ENCODE measurements at regions not wholly inside any gene's neighbourhood (a gene's known extent, or its start where the extent isn't known, plus 50 kb on each side); places are given as distances from the start of the nearest gene placed in this dataset.

GRCh38 chr3:191813245-191813644 lies 352.3 kb downstream of the PYDC2 start:
- Histone ChIP-seq H3K36me3 (ENCODE audit: low read depth) (no peaks in the 10 kb centered on the region), H3K4me3 (no peak overlapping the region), H3K79me2 (ENCODE audit: insufficient read depth) (no peaks in the 10 kb centered on the region), H3K9me2 (ENCODE audit: insufficient read depth) (no peaks in the 10 kb centered on the region), H3K9me3 (ENCODE audit: low read depth) (peaks cover 3% of the 10 kb centered on the region), H3K27ac (no peak overlapping the region), H3F3A (ENCODE audit: insufficient read depth) (no peaks in the 10 kb centered on the region), H3K4me1 (ENCODE audit: insufficient read depth) (no peaks in the 10 kb centered on the region), H3K9ac (no peak overlapping the region), H3K4me2 (ENCODE audit: unreplicated experiment) (no peak overlapping the region), H3K27me3 (replicated peaks; ENCODE audit: insufficient read depth) (no peaks in the 10 kb centered on the region), H4K20me1 (ENCODE audit: insufficient read depth) (no peaks in the 10 kb centered on the region), H2AFZ (no peak overlapping the region)
- TF ChIP-seq EZH2phosphoT487 (IDR thresholded peaks at IDR 0.05; ENCODE audit: insufficient read depth, low read depth) (no peak), EZH2 (IDR thresholded peaks at IDR 0.05; ENCODE audit: insufficient read depth, poor library complexity, severe bottlenecking) (no peak)
- DNase-seq = no peak
- in situ Hi-C loops (cut with MboI) = no loop called here

- Histone ChIP-seq H3K4me1 (ENCODE audit: insufficient read depth) (no peaks in the 10 kb centered on the region), H3F3A (ENCODE audit: insufficient read depth) (no peaks in the 10 kb centered on the region), H3K4me3 (no peak overlapping the region), H3K27ac (no peak overlapping the region), H2AFZ (no peak overlapping the region), H3K9me2 (ENCODE audit: insufficient read depth) (no peaks in the 10 kb centered on the region), H3K36me3 (ENCODE audit: low read depth) (no peaks in the 10 kb centered on the region), H3K9me3 (ENCODE audit: low read depth) (no peaks in the 10 kb centered on the region), H3K79me2 (ENCODE audit: insufficient read depth) (no peaks in the 10 kb centered on the region), H4K20me1 (ENCODE audit: insufficient read depth) (no peaks in the 10 kb centered on the region), H3K27me3 (replicated peaks; ENCODE audit: insufficient read depth) (no peaks in the 10 kb centered on the region), H3K4me2 (ENCODE audit: unreplicated experiment) (no peak overlapping the region), H3K9ac (no peak overlapping the region)
- in situ Hi-C loops (cut with MboI) = no loop called here
- TF ChIP-seq EZH2 (IDR thresholded peaks at IDR 0.05; ENCODE audit: insufficient read depth, poor library complexity, severe bottlenecking) = no peak
- no peak for TF ChIP-seq EZH2phosphoT487 (IDR thresholded peaks at IDR 0.05; ENCODE audit: insufficient read depth, low read depth)
- DNase-seq = no peak
Measured at GRCh38 chr3:191848818-191849217, 387.9 kb downstream of the PYDC2 start.

GRCh38 chr3:191859531-191859930 lies 398.6 kb downstream of the PYDC2 start:
- no peak overlapping the region for H3K4me2 ChIP-seq (ENCODE audit: unreplicated experiment)
- no peaks in the 10 kb centered on the region for H3K9me2 ChIP-seq (ENCODE audit: insufficient read depth)
- H3K4me1 ChIP-seq (ENCODE audit: insufficient read depth) = no peaks in the 10 kb centered on the region
- H3K4me3 ChIP-seq = no peak overlapping the region
- WGBS, 2 experiments (ENCODE audit: low coverage in 1 of 2, low lambda C conversion rate in 2 of 2, missing lambda C conversion rate in 2 of 2) = 29 to 33% methylated on average over 3 of the region's 3 CpGs
- TF ChIP-seq EZH2 (IDR thresholded peaks at IDR 0.05; ENCODE audit: insufficient read depth, poor library complexity, severe bottlenecking) (no peak), EZH2phosphoT487 (IDR thresholded peaks at IDR 0.05; ENCODE audit: insufficient read depth, low read depth) (no peak)
- H4K20me1 ChIP-seq (ENCODE audit: insufficient read depth) = no peaks in the 10 kb centered on the region
- DNase-seq = no peak
- no peaks in the 10 kb centered on the region for H3K9me3 ChIP-seq (ENCODE audit: low read depth)
- in situ Hi-C loops (cut with MboI) = no loop called here
- H3K36me3 ChIP-seq (ENCODE audit: low read depth) = no peaks in the 10 kb centered on the region
- no peak overlapping the region for H2AFZ ChIP-seq
- H3K9ac ChIP-seq = no peak overlapping the region
- H3K27ac ChIP-seq = no peak overlapping the region
- no peaks in the 10 kb centered on the region for H3K79me2 ChIP-seq (ENCODE audit: insufficient read depth)
- no peaks in the 10 kb centered on the region for H3F3A ChIP-seq (ENCODE audit: insufficient read depth)
- no peaks in the 10 kb centered on the region for H3K27me3 ChIP-seq (replicated peaks; ENCODE audit: insufficient read depth)

GRCh38 chr3:191869738-191870415 lies 408.9 kb downstream of the PYDC2 start:
- H3K4me1 ChIP-seq (ENCODE audit: insufficient read depth) = no peaks in the 10 kb centered on the region
- no peak overlapping the region for H3K4me2 ChIP-seq (ENCODE audit: unreplicated experiment)
- no peaks in the 10 kb centered on the region for H3K36me3 ChIP-seq (ENCODE audit: low read depth)
- in situ Hi-C loops (cut with MboI) = no loop called here
- H2AFZ ChIP-seq = no peak overlapping the region
- H3K27ac ChIP-seq = no peak overlapping the region
- no peaks in the 10 kb centered on the region for H3K27me3 ChIP-seq (replicated peaks; ENCODE audit: insufficient read depth)
- WGBS, 2 experiments (ENCODE audit: low coverage in 1 of 2, low lambda C conversion rate in 2 of 2, missing lambda C conversion rate in 2 of 2) = 23 to 28% methylated on average over 5 of the region's 5 CpGs
- DNase-seq = no peak
- no peak overlapping the region for H3K4me3 ChIP-seq
- no peaks in the 10 kb centered on the region for H3K79me2 ChIP-seq (ENCODE audit: insufficient read depth)
- no peak overlapping the region for H3K9ac ChIP-seq
- H4K20me1 ChIP-seq (ENCODE audit: insufficient read depth) = no peaks in the 10 kb centered on the region
- no peaks in the 10 kb centered on the region for H3K9me3 ChIP-seq (ENCODE audit: low read depth)
- H3F3A ChIP-seq (ENCODE audit: insufficient read depth) = no peaks in the 10 kb centered on the region
- TF ChIP-seq EZH2phosphoT487 (IDR thresholded peaks at IDR 0.05; ENCODE audit: insufficient read depth, low read depth) = no peak
- H3K9me2 ChIP-seq (ENCODE audit: insufficient read depth) = no peaks in the 10 kb centered on the region

GRCh38 chr3:191873736-191874135 lies 412.8 kb downstream of the PYDC2 start:
- no peak for DNase-seq
- 19 to 26% methylated on average over 2 of the region's 2 CpGs for WGBS, 2 experiments (ENCODE audit: low coverage in 1 of 2, low lambda C conversion rate in 2 of 2, missing lambda C conversion rate in 2 of 2)
- no peaks in the 10 kb centered on the region for H3K27me3 ChIP-seq (replicated peaks; ENCODE audit: insufficient read depth)
- in situ Hi-C loops (cut with MboI) = no loop called here
- H3K36me3 ChIP-seq (ENCODE audit: low read depth) = no peaks in the 10 kb centered on the region
- no peak overlapping the region for H3K4me2 ChIP-seq (ENCODE audit: unreplicated experiment)
- H3K9me2 ChIP-seq (ENCODE audit: insufficient read depth) = no peaks in the 10 kb centered on the region
- H4K20me1 ChIP-seq (ENCODE audit: insufficient read depth) = no peaks in the 10 kb centered on the region
- no peak overlapping the region for H2AFZ ChIP-seq
- H3K4me1 ChIP-seq (ENCODE audit: insufficient read depth) = no peaks in the 10 kb centered on the region
- H3K27ac ChIP-seq = no peak overlapping the region
- H3K4me3 ChIP-seq = no peak overlapping the region
- no peak overlapping the region for H3K9ac ChIP-seq
- TF ChIP-seq EZH2 (IDR thresholded peaks at IDR 0.05; ENCODE audit: insufficient read depth, poor library complexity, severe bottlenecking) (no peak), EZH2phosphoT487 (IDR thresholded peaks at IDR 0.05; ENCODE audit: insufficient read depth, low read depth) (no peak)
- H3K79me2 ChIP-seq (ENCODE audit: insufficient read depth) = no peaks in the 10 kb centered on the region
- H3K9me3 ChIP-seq (ENCODE audit: low read depth) = no peaks in the 10 kb centered on the region
- H3F3A ChIP-seq (ENCODE audit: insufficient read depth) = no peaks in the 10 kb centered on the region

Data from GM23248 (cell line).